ENCODE measurements at regions not wholly inside any gene's neighbourhood (a gene's known extent, or its start where the extent isn't known, plus 50 kb on each side); places are given as distances from the start of the nearest gene placed in this dataset.

- Mint-ChIP-seq H3K36me3 (ENCODE audit: low read depth) (no peaks in the 10 kb centered on the region), H3K9me3 (peaks cover 9% of the 10 kb centered on the region), H3K4me1 (ENCODE audit: low read depth) (no peaks in the 10 kb centered on the region), H3K27me3 (no peaks in the 10 kb centered on the region), H3K27ac (no peak overlapping the region), H3K4me3 (no peak overlapping the region)
- intact Hi-C loops (cut with micrococcal nuclease): no loop called here
Observed at GRCh38 chr2:220893411-220893810, 678.7 kb downstream of the EPHA4 start.

- no peaks in the 10 kb centered on the region for H3K27me3 Mint-ChIP-seq
Observed at GRCh38 chr2:220894069-220894468, 678.0 kb downstream of the EPHA4 start.

DNA sequence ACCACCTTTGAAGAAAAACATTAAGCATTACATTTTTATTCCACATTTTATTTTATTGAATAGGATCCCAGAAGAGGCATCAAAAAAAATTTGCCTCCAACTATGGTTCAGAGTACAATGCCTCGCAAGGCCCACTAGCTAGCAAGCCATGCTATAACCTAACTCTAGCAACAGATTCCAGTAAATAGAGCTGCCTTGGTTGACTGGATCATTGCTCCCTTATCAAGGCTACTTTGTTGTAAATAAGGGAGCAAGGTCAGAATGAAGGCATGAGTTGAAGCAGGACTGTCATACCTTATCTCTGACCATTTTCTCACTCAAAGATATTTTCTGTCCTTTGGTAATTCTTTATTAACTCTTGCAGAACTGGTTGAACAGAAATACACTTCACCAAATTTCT lies 672.6 kb downstream of the EPHA4 start:
- intact Hi-C loops (cut with micrococcal nuclease): no loop called here
- Mint-ChIP-seq H3K36me3 (ENCODE audit: low read depth) (no peaks in the 10 kb centered on the region), H3K4me1 (ENCODE audit: low read depth) (no peaks in the 10 kb centered on the region), H3K4me3 (no peak overlapping the region), H3K9me3 (no peaks in the 10 kb centered on the region), H3K27ac (no peak overlapping the region), H3K27me3 (no peaks in the 10 kb centered on the region)

More at GRCh38 chr2:220894069-220894468, 678.0 kb downstream of the EPHA4 start:
- Mint-ChIP-seq H3K36me3 (ENCODE audit: low read depth) (no peaks in the 10 kb centered on the region), H3K4me3 (no peak overlapping the region), H3K27ac (no peak overlapping the region), H3K9me3 (peaks cover 9% of the 10 kb centered on the region), H3K4me1 (ENCODE audit: low read depth) (no peaks in the 10 kb centered on the region)
- intact Hi-C loops (cut with micrococcal nuclease): no loop called here

DNA sequence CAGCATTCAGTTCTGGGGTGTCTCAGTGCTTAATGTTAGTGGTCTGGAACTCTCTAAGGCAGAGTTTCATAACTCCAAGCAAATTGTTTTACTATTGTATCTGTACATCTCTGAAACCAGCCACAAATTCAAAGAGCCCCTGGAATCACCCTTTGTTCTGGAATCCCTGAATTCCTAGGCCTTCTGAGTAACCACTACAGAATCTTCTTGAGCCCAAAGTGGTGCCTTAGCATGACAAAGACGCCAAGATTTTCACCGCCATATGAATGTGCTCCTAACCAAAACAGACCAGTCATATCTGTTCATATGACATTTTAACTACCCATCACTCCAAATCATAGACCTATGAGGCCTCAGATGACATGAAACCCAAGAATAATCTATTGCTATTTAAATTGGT lies 668.1 kb downstream of the EPHA4 start:
- H3K36me3 Mint-ChIP-seq (ENCODE audit: low read depth): no peaks in the 10 kb centered on the region
- H3K9me3 Mint-ChIP-seq: no peaks in the 10 kb centered on the region
- intact Hi-C loops (cut with micrococcal nuclease): no loop called here
- no peak overlapping the region for H3K4me3 Mint-ChIP-seq
- no peak overlapping the region for H3K27ac Mint-ChIP-seq
- H3K27me3 Mint-ChIP-seq: no peaks in the 10 kb centered on the region
- H3K4me1 Mint-ChIP-seq (ENCODE audit: low read depth): no peaks in the 10 kb centered on the region

DNA sequence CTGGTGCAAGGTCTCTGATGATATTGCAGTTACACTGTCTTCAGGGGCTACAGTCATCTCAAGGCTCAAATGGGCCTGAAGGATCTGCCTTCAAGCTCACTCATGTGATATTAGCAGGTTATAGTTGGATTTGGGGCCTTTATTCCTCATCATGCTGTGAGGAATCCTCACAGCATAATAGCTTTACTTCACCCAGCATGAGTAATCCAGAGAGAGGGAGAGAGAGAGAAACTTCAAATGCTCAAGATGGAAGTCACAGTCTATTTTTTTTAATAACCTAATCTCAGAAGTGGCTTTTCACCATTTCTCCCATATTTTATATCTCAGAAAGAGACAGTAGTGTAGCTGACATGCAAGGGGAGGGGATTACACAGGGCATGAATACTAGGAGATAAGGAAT lies 658.7 kb downstream of the EPHA4 start:
- intact Hi-C loops (cut with micrococcal nuclease): no loop called here
- no peaks in the 10 kb centered on the region for H3K4me1 Mint-ChIP-seq (ENCODE audit: low read depth)
- H3K4me3 Mint-ChIP-seq: no peak overlapping the region
- H3K27me3 Mint-ChIP-seq: no peaks in the 10 kb centered on the region
- peaks cover 9% of the 10 kb centered on the region for H3K9me3 Mint-ChIP-seq
- no peak overlapping the region for H3K27ac Mint-ChIP-seq
- H3K36me3 Mint-ChIP-seq (ENCODE audit: low read depth): no peaks in the 10 kb centered on the region

DNA sequence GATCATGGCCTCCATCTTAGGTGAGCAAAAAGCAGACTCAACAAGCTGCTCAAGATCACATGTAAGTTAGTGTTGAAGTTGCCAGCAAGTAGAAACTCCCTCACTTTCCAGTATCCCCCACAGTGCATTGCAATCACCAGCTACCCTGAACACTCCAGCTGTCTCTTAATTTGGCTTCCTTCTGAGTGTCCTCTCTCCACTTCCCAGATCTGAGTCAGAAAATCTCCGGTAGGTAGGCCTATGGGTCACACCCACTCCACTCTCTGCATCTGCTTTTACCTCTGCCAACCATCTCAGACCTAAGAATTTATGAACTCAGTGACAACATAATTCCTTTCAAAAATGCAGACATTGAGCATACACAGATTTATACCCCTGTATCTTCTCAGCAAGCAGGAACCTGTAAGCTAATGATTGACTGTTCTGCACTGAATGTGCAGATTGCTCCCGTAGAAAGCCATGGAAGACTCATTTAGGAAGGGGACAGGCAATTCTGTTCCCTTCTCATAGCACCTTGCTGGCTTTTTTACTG lies 656.9 kb downstream of the EPHA4 start:
- H3K4me3 Mint-ChIP-seq: no peak overlapping the region
- no peaks in the 10 kb centered on the region for H3K4me1 Mint-ChIP-seq (ENCODE audit: low read depth)
- intact Hi-C loops (cut with micrococcal nuclease): no loop called here
- peaks cover 9% of the 10 kb centered on the region for H3K9me3 Mint-ChIP-seq
- no peak overlapping the region for H3K27ac Mint-ChIP-seq
- H3K36me3 Mint-ChIP-seq (ENCODE audit: low read depth): no peaks in the 10 kb centered on the region
- H3K27me3 Mint-ChIP-seq: no peaks in the 10 kb centered on the region

DNA sequence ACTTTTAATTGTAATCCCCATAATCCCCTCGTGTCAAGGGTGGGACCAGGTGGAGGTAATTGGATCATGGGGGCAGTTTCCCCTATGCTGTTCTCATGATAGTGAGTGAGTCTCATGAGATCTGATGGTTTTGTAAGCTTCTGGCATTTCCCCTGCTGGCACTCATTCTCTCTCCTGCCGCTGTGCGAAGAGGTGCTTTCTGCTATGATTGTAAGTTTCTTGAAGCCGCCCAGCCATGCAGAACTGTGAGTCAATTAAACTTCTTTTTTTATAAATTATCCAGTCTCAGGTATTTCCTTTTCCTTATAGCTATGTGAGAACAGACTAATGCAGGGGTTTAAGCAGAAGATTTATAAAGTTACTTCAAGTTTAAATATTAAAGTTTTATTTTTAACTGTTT lies 655.2 kb downstream of the EPHA4 start:
- Mint-ChIP-seq H3K9me3 (peaks cover 9% of the 10 kb centered on the region), H3K4me3 (no peak overlapping the region), H3K27ac (no peak overlapping the region), H3K36me3 (ENCODE audit: low read depth) (no peaks in the 10 kb centered on the region), H3K4me1 (ENCODE audit: low read depth) (no peaks in the 10 kb centered on the region), H3K27me3 (no peaks in the 10 kb centered on the region)
- intact Hi-C loops (cut with micrococcal nuclease): no loop called here

DNA sequence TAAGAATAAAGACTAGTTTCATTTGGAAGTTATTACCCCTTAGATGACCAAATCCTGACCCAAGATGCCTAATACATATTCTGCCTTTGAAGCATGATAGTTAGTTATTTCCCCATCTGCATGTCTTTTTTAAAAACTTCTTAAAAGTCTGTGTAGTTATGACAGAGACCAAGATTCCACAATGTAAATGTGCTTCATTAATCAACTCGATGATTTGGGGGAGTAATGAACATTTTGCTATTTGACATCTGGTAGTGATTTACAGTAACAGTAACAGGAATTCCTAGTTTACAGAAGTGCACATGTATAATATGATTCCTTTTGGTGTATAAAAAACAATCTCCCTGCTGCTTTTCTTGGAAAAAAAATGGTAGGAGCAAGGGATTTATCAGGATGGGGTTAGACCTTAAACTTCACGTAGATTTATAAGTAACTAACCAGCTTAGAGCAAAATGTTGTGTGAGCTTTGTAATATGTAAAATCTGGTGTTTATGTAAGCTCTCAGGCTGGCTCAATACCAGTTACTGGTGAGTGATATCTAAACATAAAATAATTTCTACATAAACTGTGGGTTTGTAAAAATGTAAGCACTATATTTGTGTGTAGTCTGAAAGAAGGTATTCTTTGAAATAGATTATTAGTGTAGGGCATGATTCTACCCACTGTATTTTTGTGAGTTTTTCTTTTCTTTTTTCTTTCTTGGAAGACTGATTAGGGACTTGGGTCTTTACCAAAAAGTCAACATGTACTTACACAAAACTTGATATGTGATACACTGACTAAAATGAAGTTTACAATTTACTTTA lies 641.6 kb downstream of the EPHA4 start:
- Mint-ChIP-seq H3K4me1 (ENCODE audit: low read depth) (no peaks in the 10 kb centered on the region), H3K9me3 (peaks cover 24% of the 10 kb centered on the region), H3K36me3 (ENCODE audit: low read depth) (no peaks in the 10 kb centered on the region), H3K4me3 (no peak overlapping the region), H3K27ac (no peak overlapping the region), H3K27me3 (no peaks in the 10 kb centered on the region)
- intact Hi-C loops (cut with micrococcal nuclease): no loop called here

GRCh38 chr2:220931491-220931890 lies 640.6 kb downstream of the EPHA4 start:
- H3K4me3 Mint-ChIP-seq: no peak overlapping the region
- peaks cover 19% of the 10 kb centered on the region for H3K9me3 Mint-ChIP-seq
- H3K27ac Mint-ChIP-seq: no peak overlapping the region
- H3K27me3 Mint-ChIP-seq: no peaks in the 10 kb centered on the region
- intact Hi-C loops (cut with micrococcal nuclease): no loop called here
- no peaks in the 10 kb centered on the region for H3K4me1 Mint-ChIP-seq (ENCODE audit: low read depth)
- no peaks in the 10 kb centered on the region for H3K36me3 Mint-ChIP-seq (ENCODE audit: low read depth)

DNA sequence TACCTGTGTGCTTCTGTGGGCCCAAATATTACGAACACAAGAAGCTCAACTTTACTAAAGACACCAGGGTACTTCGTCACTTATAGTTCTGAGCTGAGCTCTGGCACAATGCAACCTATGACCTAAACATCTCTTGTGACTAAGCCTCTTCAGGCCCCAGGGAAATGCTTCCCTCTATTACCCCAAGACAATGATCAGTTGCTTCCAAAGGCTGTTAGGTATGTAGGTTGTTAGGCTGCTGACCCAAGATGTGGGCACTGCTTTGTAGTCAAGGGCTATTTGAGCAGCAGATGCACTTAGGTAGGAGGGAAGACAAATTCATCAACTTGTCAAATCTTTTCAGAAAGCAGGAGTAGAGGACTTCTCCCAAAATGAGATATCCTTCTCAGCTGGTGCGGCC lies 640.1 kb downstream of the EPHA4 start:
- Mint-ChIP-seq H3K4me1 (ENCODE audit: low read depth) (no peaks in the 10 kb centered on the region), H3K36me3 (ENCODE audit: low read depth) (no peaks in the 10 kb centered on the region), H3K9me3 (peaks cover 15% of the 10 kb centered on the region), H3K4me3 (no peak overlapping the region), H3K27ac (no peak overlapping the region), H3K27me3 (no peaks in the 10 kb centered on the region)
- intact Hi-C loops (cut with micrococcal nuclease): no loop called here

DNA sequence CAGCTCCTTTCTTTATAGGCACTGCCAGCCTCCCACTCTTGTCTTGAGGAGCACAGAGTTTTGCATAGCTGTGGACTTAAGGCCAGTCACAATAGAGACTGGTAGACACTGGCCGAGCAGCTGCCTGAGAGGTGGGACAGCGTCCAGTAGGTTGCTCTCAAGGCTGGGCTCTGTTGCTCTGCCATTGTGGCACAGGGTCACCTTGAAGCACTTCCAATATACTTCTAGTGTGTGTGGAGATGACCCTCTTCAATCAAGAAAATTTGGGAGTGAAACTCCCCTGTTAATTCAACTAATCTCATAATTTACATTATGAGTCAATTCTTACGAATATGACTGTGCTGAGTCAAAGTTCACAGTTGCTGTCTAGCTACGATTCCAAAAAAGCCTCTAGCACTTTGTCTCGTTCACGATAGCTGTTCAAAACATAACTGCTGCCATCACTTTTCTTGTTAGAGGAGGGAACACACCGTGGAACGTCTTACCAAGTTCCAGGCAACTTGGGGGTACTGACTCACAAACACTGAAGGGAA lies 636.2 kb downstream of the EPHA4 start:
- Mint-ChIP-seq H3K36me3 (ENCODE audit: low read depth) (no peaks in the 10 kb centered on the region), H3K4me3 (no peak overlapping the region), H3K9me3 (peaks cover 7% of the 10 kb centered on the region), H3K27me3 (no peaks in the 10 kb centered on the region), H3K27ac (no peak overlapping the region), H3K4me1 (ENCODE audit: low read depth) (no peaks in the 10 kb centered on the region)
- intact Hi-C loops (cut with micrococcal nuclease): no loop called here

- Mint-ChIP-seq H3K4me3 (no peak overlapping the region), H3K27me3 (no peaks in the 10 kb centered on the region), H3K4me1 (ENCODE audit: low read depth) (no peaks in the 10 kb centered on the region), H3K36me3 (ENCODE audit: low read depth) (no peaks in the 10 kb centered on the region), H3K27ac (no peak overlapping the region), H3K9me3 (peaks cover 7% of the 10 kb centered on the region)
- intact Hi-C loops (cut with micrococcal nuclease): no loop called here
Observed at GRCh38 chr2:220936641-220937197, 635.4 kb downstream of the EPHA4 start.

- H3K4me3 Mint-ChIP-seq: no peak overlapping the region
- no peaks in the 10 kb centered on the region for H3K27me3 Mint-ChIP-seq
- no peaks in the 10 kb centered on the region for H3K36me3 Mint-ChIP-seq (ENCODE audit: low read depth)
- intact Hi-C loops (cut with micrococcal nuclease): no loop called here
- H3K27ac Mint-ChIP-seq: no peak overlapping the region
- H3K9me3 Mint-ChIP-seq: peaks cover 7% of the 10 kb centered on the region
- no peaks in the 10 kb centered on the region for H3K4me1 Mint-ChIP-seq (ENCODE audit: low read depth)
Observed at GRCh38 chr2:220937245-220937644, 634.9 kb downstream of the EPHA4 start.

DNA sequence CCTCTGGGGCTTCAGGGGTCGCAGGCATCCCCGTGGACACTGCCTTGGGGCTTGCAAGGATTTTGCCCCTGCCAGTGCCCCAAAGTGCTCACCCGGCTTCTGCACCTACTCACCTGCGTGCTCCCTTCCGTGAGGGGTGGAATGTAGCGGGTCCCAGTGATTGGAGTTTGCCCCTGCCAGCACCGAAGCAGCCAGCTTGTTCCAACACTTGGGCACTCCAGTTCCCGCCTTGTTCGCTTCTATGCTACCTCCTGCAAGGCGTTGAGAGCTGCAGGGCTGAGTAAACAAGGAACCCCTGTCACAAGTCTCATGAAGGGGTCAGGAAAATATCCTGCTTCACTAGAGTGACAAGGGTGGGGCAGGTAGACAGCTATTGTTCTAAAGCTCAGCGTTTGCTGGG lies 631.5 kb downstream of the EPHA4 start:
- peaks cover 7% of the 10 kb centered on the region for H3K9me3 Mint-ChIP-seq
- intact Hi-C loops (cut with micrococcal nuclease): no loop called here
- no peak overlapping the region for H3K27ac Mint-ChIP-seq
- H3K4me3 Mint-ChIP-seq: no peak overlapping the region
- H3K36me3 Mint-ChIP-seq (ENCODE audit: low read depth): no peaks in the 10 kb centered on the region
- no peaks in the 10 kb centered on the region for H3K27me3 Mint-ChIP-seq
- no peaks in the 10 kb centered on the region for H3K4me1 Mint-ChIP-seq (ENCODE audit: low read depth)
